Caco-2 (cell line): ENCODE measurements at regions not wholly inside any gene's neighbourhood (a gene's known extent, or its start where the extent isn't known, plus 50 kb on each side); places are given as distances from the start of the nearest gene placed in this dataset.

Experiments used
- BruUV-seq: library from RNA; stranded (reverse); fragments of 400-500 nt; replicated peaks from 2 replicates; lab custom pipeline; 2021; lab: Mats Ljungman, UMichigan
- CTCF ChIA-PET: fragments of 300-600 bp; sonication (Branson Sonifier 250); formaldehyde crosslinking; loops from one replicate; lab custom pipeline; 2022; ENCODE audit warnings: antibody characterized with exemption; lab: Charles Lee
- POLR2A ChIA-PET: fragments of 300-600 bp; sonication (Branson Sonifier 250); formaldehyde crosslinking; loops from one replicate; lab custom pipeline; 2022; ENCODE audit warnings: antibody characterized with exemption; lab: Charles Lee
- DNase-seq, 2 experiments: peaks; one replicate each; pipeline versions ENCODE4 v3.0.0 to v3.0.0-alpha.2; 2020 to 2022
- H3K27me3 ChIP-seq: replicated peaks from 2 replicates; pipeline ENCODE4 v1.6.0; 2011; ENCODE audit warnings: low read length; ENCODE audit not compliant: control insufficient read depth, insufficient read depth
- H3K36me3 ChIP-seq: 2 replicates; pipeline ENCODE4 v1.5.1; 2011; ENCODE audit warnings: low read length; ENCODE audit not compliant: control insufficient read depth, insufficient read depth
- H3K4me1 ChIP-seq: fragments of 250-450 bp; sonication (Bioruptor Pico); 2 replicates; pipeline ENCODE4 v1.5.1; 2020; ENCODE audit warnings: mild to moderate bottlenecking
- H3K4me3 ChIP-seq: 2 replicates; pipeline ENCODE4 v1.5.1; 2011; ENCODE audit warnings: low read depth, mild to moderate bottlenecking, control low read depth, low read length
- H3K9me3 ChIP-seq: fragments of 250-450 bp; sonication (Bioruptor Pico); 2 replicates; pipeline ENCODE4 v1.5.1; 2020; ENCODE audit warnings: mild to moderate bottlenecking, moderate library complexity
- H3K27ac Mint-ChIP-seq: one replicate; pipeline ENCODE4 v1.8.0; 2022; ENCODE audit warnings: mixed read lengths; ENCODE audit not compliant: unreplicated experiment
- H3K27me3 Mint-ChIP-seq: one replicate; pipeline ENCODE4 v1.8.0; 2022; ENCODE audit warnings: mixed read lengths; ENCODE audit not compliant: insufficient read depth, unreplicated experiment
- H3K36me3 Mint-ChIP-seq: one replicate; pipeline ENCODE4 v1.8.0; 2022; ENCODE audit warnings: mild to moderate bottlenecking, mixed read lengths; ENCODE audit not compliant: insufficient read depth, unreplicated experiment
- H3K4me1 Mint-ChIP-seq: one replicate; pipeline ENCODE4 v1.8.0; 2022; ENCODE audit warnings: low read depth, mixed read lengths; ENCODE audit not compliant: unreplicated experiment
- H3K4me3 Mint-ChIP-seq: one replicate; pipeline ENCODE4 v1.8.0; 2022; ENCODE audit warnings: mild to moderate bottlenecking, moderate library complexity, mixed read lengths; ENCODE audit not compliant: unreplicated experiment
- H3K9me3 Mint-ChIP-seq: one replicate; pipeline ENCODE4 v1.8.0; 2022; ENCODE audit warnings: mixed read lengths; ENCODE audit not compliant: unreplicated experiment
- CTCF ChIP-seq, 2 experiments: fragments of 200-600 bp in 1 of 2; IDR thresholded peaks; 1 replicate in 1 of 2; 2 replicates in 1 of 2; pipeline versions ENCODE4 v1.5.1 to v1.8.0; 2011 to 2022; ENCODE audit warnings: antibody characterized with exemption in 1 of 2, control low read depth in 1 of 2, inconsistent platforms in 1 of 2, low read depth in 1 of 2, low read length in 1 of 2, mild to moderate bottlenecking in 1 of 2, moderate library complexity in 1 of 2; ENCODE audit not compliant: insufficient read depth in 1 of 2, severe bottlenecking in 1 of 2, unreplicated experiment in 1 of 2
- intact Hi-C: fragments of 100-400 bp; cut with micrococcal nuclease; formaldehyde crosslinking; loops from one replicate; pipeline ENCODE4 v1.10.0; 2022; ENCODE audit not compliant: unreplicated experiment

GRCh38 chr20:12410783-12411182 lies 493.1 kb downstream of the BTBD3 start:
- ChIA-PET POLR2A (no interaction called here), CTCF (no interaction called here)
- Histone ChIP-seq H3K27me3 (no peaks in the 10 kb centered on the region), H3K4me3 (no peak overlapping the region), H3K4me1 (no peaks in the 10 kb centered on the region), H3K9me3 (0 out of 2 replicates have a peak, but pooled peaks cover 4% of the 10 kb centered on the region), H3K36me3 (no peaks in the 10 kb centered on the region)
- H3K9me3 Mint-ChIP-seq: peaks cover 18% of the 10 kb centered on the region
- no TSS peak for BruUV-seq
- H3K27ac Mint-ChIP-seq: no peak overlapping the region
- no peaks in the 10 kb centered on the region for H3K36me3 Mint-ChIP-seq
- intact Hi-C loops: no loop called here
- no peaks in the 10 kb centered on the region for H3K27me3 Mint-ChIP-seq
- H3K4me1 Mint-ChIP-seq: no peaks in the 10 kb centered on the region
- H3K4me3 Mint-ChIP-seq: no peak overlapping the region
- no peak for DNase-seq
- TF ChIP-seq CTCF (IDR thresholded peaks at IDR 0.05; ENCODE audit: insufficient read depth in 1 of 2, low read depth in 1 of 2, low read length in 1 of 2, severe bottlenecking in 1 of 2, unreplicated experiment in 1 of 2): no peak

- Histone ChIP-seq H3K4me1 (no peaks in the 10 kb centered on the region), H3K36me3 (no peaks in the 10 kb centered on the region), H3K9me3 (0 out of 2 replicates have a peak, but pooled peaks cover 4% of the 10 kb centered on the region), H3K4me3 (no peak overlapping the region), H3K27me3 (no peaks in the 10 kb centered on the region)
- Mint-ChIP-seq H3K4me1 (no peaks in the 10 kb centered on the region), H3K27ac (no peak overlapping the region), H3K9me3 (peaks cover 18% of the 10 kb centered on the region), H3K36me3 (no peaks in the 10 kb centered on the region), H3K27me3 (no peaks in the 10 kb centered on the region), H3K4me3 (no peak overlapping the region)
- no peak for TF ChIP-seq CTCF (IDR thresholded peaks at IDR 0.05; ENCODE audit: insufficient read depth in 1 of 2, low read depth in 1 of 2, low read length in 1 of 2, severe bottlenecking in 1 of 2, unreplicated experiment in 1 of 2)
- no peak for DNase-seq
- intact Hi-C loops: no loop called here
- CTCF ChIA-PET: no interaction called here
- BruUV-seq: no TSS peak
- POLR2A ChIA-PET: no interaction called here
Measured at GRCh38 chr20:12411246-12411940, 493.7 kb downstream of the BTBD3 start.

GRCh38 chr20:12413116-12413515 lies 495.4 kb downstream of the BTBD3 start:
- intact Hi-C loops: no loop called here
- peaks cover 18% of the 10 kb centered on the region for H3K9me3 Mint-ChIP-seq
- TF ChIP-seq CTCF (IDR thresholded peaks at IDR 0.05; ENCODE audit: insufficient read depth in 1 of 2, low read depth in 1 of 2, low read length in 1 of 2, severe bottlenecking in 1 of 2, unreplicated experiment in 1 of 2): no peak
- no peaks in the 10 kb centered on the region for H3K4me1 Mint-ChIP-seq
- H3K36me3 ChIP-seq: no peaks in the 10 kb centered on the region
- no peaks in the 10 kb centered on the region for H3K27me3 ChIP-seq
- ChIA-PET CTCF (no interaction called here), POLR2A (no interaction called here)
- DNase-seq: no peak
- no peaks in the 10 kb centered on the region for H3K4me1 ChIP-seq
- H3K4me3 ChIP-seq: no peak overlapping the region
- 0 out of 2 replicates have a peak, but pooled peaks cover 4% of the 10 kb centered on the region for H3K9me3 ChIP-seq
- BruUV-seq: no TSS peak
- H3K27ac Mint-ChIP-seq: no peak overlapping the region
- no peaks in the 10 kb centered on the region for H3K27me3 Mint-ChIP-seq
- no peak overlapping the region for H3K4me3 Mint-ChIP-seq
- H3K36me3 Mint-ChIP-seq: no peaks in the 10 kb centered on the region
